B cell (primary cell): ENCODE measurements at regions not wholly inside any gene's neighbourhood (a gene's known extent, or its start where the extent isn't known, plus 50 kb on each side); places are given as distances from the start of the nearest gene placed in this dataset.

Source experiments
- ATAC-seq: fragments of 200-7000 bp; cut with Tn5 transposase; one replicate; pipeline ENCODE4 v1.10.0; 2021; ENCODE audit warnings: low read depth, mild to moderate bottlenecking, moderate number of reproducible peaks, moderate library complexity
- CTCF ChIA-PET: fragments of 350-600 bp; sonication (Branson Sonifier 250); formaldehyde crosslinking; loops from one replicate; lab custom pipeline; 2021; ENCODE audit warnings: antibody characterized with exemption, inconsistent platforms; lab: Charles Lee
- POLR2A ChIA-PET: fragments of 350-600 bp; sonication (Branson Sonifier 250); formaldehyde crosslinking; loops from one replicate; lab custom pipeline; 2021; ENCODE audit warnings: antibody characterized with exemption; lab: Charles Lee
- DNase-seq: peaks from one replicate; pipeline ENCODE4 v3.0.0; 2013
- H2AFZ ChIP-seq: 2 replicates; pipeline ENCODE4 v1.6.1; 2012; ENCODE audit warnings: mild to moderate bottlenecking, low read depth, low read length; ENCODE audit not compliant: insufficient read depth, poor library complexity, severe bottlenecking
- H3K27ac ChIP-seq, 2 donors: 1 replicate in 1 of 2; 2 replicates in 1 of 2; pipeline ENCODE4 v1.5.1; 2012 to 2013; ENCODE audit warnings: low read length in 2 of 2, mild to moderate bottlenecking in 2 of 2, moderate library complexity in 1 of 2
- H3K27me3 ChIP-seq, 4 experiments: fragments of 200-600 bp in 1 of 4; sonication (generic) in 1 of 4; replicated peaks in 1 of 4; 1 replicate in 2 of 4; 2 replicates in 2 of 4; pipeline versions ENCODE4 v1.6.1 to v1.7.0; 2013 to 2016; ENCODE audit warnings: low read length in 3 of 4, mild to moderate bottlenecking in 2 of 4, mixed read lengths in 1 of 4, moderate library complexity in 1 of 4; ENCODE audit not compliant: insufficient read depth in 4 of 4, control insufficient read depth in 3 of 4; ENCODE audit errors: control extremely low read depth in 1 of 4
- H3K36me3 ChIP-seq, 2 experiments: replicated peaks in 1 of 2; 1 replicate in 1 of 2; 2 replicates in 1 of 2; pipeline versions ENCODE4 v1.6.1 to v1.7.1; 2013; ENCODE audit warnings: low read length in 1 of 2; ENCODE audit not compliant: insufficient read depth in 2 of 2, control insufficient read depth in 1 of 2; ENCODE audit errors: control extremely low read depth in 1 of 2, extremely low read depth in 1 of 2
- H3K4me1 ChIP-seq, 2 donors: fragments of 200-600 bp in 1 of 2; sonication (generic) in 1 of 2; 1 replicate in 1 of 2; 2 replicates in 1 of 2; pipeline versions ENCODE4 v1.5.1 to v1.6.1; 2013 to 2017; ENCODE audit warnings: low read length in 2 of 2; ENCODE audit not compliant: control insufficient read depth in 2 of 2, insufficient read depth in 2 of 2
- H3K4me2 ChIP-seq: replicated peaks from 2 replicates; pipeline ENCODE3; 2012; ENCODE audit warnings: mild to moderate bottlenecking, low read depth, low read length; ENCODE audit not compliant: poor library complexity, severe bottlenecking
- H3K4me3 ChIP-seq, 5 experiments: fragments of 200-600 bp in 1 of 5; sonication (generic) in 1 of 5; 1 replicate in 3 of 5; 2 replicates in 2 of 5; pipeline versions ENCODE4 v1.5.1 to v1.7.0; 2011 to 2016; ENCODE audit warnings: low read length in 4 of 5, mild to moderate bottlenecking in 4 of 5, low read depth in 2 of 5, control low read depth in 1 of 5, moderate library complexity in 1 of 5; ENCODE audit not compliant: insufficient read depth in 1 of 5; ENCODE audit errors: control extremely low read depth in 1 of 5, extremely low read depth in 1 of 5
- H3K79me2 ChIP-seq: fragments of 200-600 bp; sonication (generic); one replicate; pipeline ENCODE4 v1.6.0; 2016; ENCODE audit warnings: low read length; ENCODE audit not compliant: control insufficient read depth, insufficient read depth
- H3K9ac ChIP-seq: fragments of 200-600 bp; sonication (generic); 2 replicates; pipeline ENCODE4 v1.6.1; 2017; ENCODE audit warnings: mild to moderate bottlenecking, low read length, moderate library complexity
- H3K9me3 ChIP-seq, 3 donors: one replicate each; pipeline versions ENCODE4 v1.6.1 to v1.7.1; 2013; ENCODE audit warnings: low read length in 2 of 3; ENCODE audit not compliant: control insufficient read depth in 2 of 3, insufficient read depth in 1 of 3; ENCODE audit errors: control extremely low read depth in 1 of 3
- H4K20me1 ChIP-seq: 2 replicates; pipeline ENCODE4 v1.6.0; 2012; ENCODE audit warnings: mild to moderate bottlenecking, low read length; ENCODE audit not compliant: insufficient read depth, control insufficient read depth, poor library complexity, severe bottlenecking
- H3K27ac Mint-ChIP-seq: one replicate; pipeline ENCODE4 v1.8.0; 2021; ENCODE audit warnings: mixed read lengths
- H3K27me3 Mint-ChIP-seq: one replicate; pipeline ENCODE4 v1.8.0; 2021; ENCODE audit warnings: mixed read lengths
- H3K4me1 Mint-ChIP-seq: one replicate; pipeline ENCODE4 v1.8.0; 2021; ENCODE audit warnings: mixed read lengths
- H3K4me3 Mint-ChIP-seq: one replicate; pipeline ENCODE4 v1.8.0; 2021; ENCODE audit warnings: mixed read lengths
- H3K9me3 Mint-ChIP-seq: one replicate; pipeline ENCODE4 v1.8.0; 2022; ENCODE audit warnings: mixed read lengths; ENCODE audit not compliant: insufficient read depth
- EZH2 ChIP-seq: IDR thresholded peaks from 2 replicates; pipeline ENCODE4 v1.6.1; 2012; ENCODE audit warnings: borderline replicate concordance, low read depth, mild to moderate bottlenecking, moderate library complexity, low read length; ENCODE audit not compliant: insufficient read depth, poor library complexity, severe bottlenecking
- WGBS: methylation state at CpG from one replicate; pipeline ENCODE4 v1.1.5; 2013; ENCODE audit warnings: missing lambda C conversion rate; ENCODE audit not compliant: insufficient coverage; 5-methylcytosine and 5-hydroxymethylcytosine counted together
- intact Hi-C: fragments of 100-400 bp; cut with micrococcal nuclease; formaldehyde crosslinking; loops from one replicate; pipeline ENCODE4 v1.10.0; 2022
- TF ChIP-seq, protein P1 (sequence below): fragments of 200-600 bp; IDR thresholded peaks from one replicate; pipeline ENCODE4 v1.8.0; 2022; ENCODE audit warnings: antibody characterized with exemption, mild to moderate bottlenecking

GRCh38 chr18:23330423-23330822 lies 122.7 kb upstream of the RIOK3 start:
- Histone ChIP-seq H3K4me2 (peak overlapping the region; percentile 43), H4K20me1 (no peaks in the 10 kb centered on the region), H3K4me3 (no peak overlapping the region), H3K4me1 (peaks cover 9 to 13% of the 10 kb centered on the region in 2 donors), H3K79me2 (no peaks in the 10 kb centered on the region), H3K27ac (no peak overlapping the region), H3K27me3 (no peaks in the 10 kb centered on the region), H3K9ac (no peak overlapping the region), H3K36me3 (no peaks in the 10 kb centered on the region), H2AFZ (no peak overlapping the region), H3K9me3 (peaks cover 0 to 3% (median 2%) of the 10 kb centered on the region in 3 donors)
- WGBS = 21% methylated on average over 6 of the region's 8 CpGs
- peak; percentile 76 for DNase-seq
- intact Hi-C loops = no loop called here
- peak; percentile 96 for ATAC-seq
- ChIA-PET POLR2A (no interaction called here), CTCF (interaction anchor here (1.0 kb wide), 1 partner anchor 199 kb away, joined by 3 read pairs; no protein-coding TSS in a partner anchor)
- peaks cover 23% of the 10 kb centered on the region for H3K4me1 Mint-ChIP-seq
- H3K9me3 Mint-ChIP-seq = peaks cover 3% of the 10 kb centered on the region
- peak overlapping the region; percentile 73 for H3K4me3 Mint-ChIP-seq
- no peaks in the 10 kb centered on the region for H3K27me3 Mint-ChIP-seq
- H3K27ac Mint-ChIP-seq = no peak overlapping the region
- TF ChIP-seq, protein P1, sequence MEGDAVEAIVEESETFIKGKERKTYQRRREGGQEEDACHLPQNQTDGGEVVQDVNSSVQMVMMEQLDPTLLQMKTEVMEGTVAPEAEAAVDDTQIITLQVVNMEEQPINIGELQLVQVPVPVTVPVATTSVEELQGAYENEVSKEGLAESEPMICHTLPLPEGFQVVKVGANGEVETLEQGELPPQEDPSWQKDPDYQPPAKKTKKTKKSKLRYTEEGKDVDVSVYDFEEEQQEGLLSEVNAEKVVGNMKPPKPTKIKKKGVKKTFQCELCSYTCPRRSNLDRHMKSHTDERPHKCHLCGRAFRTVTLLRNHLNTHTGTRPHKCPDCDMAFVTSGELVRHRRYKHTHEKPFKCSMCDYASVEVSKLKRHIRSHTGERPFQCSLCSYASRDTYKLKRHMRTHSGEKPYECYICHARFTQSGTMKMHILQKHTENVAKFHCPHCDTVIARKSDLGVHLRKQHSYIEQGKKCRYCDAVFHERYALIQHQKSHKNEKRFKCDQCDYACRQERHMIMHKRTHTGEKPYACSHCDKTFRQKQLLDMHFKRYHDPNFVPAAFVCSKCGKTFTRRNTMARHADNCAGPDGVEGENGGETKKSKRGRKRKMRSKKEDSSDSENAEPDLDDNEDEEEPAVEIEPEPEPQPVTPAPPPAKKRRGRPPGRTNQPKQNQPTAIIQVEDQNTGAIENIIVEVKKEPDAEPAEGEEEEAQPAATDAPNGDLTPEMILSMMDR = no peak
- no peak for TF ChIP-seq EZH2

- Histone ChIP-seq H3K27ac (no peak overlapping the region), H3K27me3 (no peaks in the 10 kb centered on the region), H3K4me2 (peak overlapping the region; percentile 43), H3K9me3 (peaks cover 0 to 3% (median 2%) of the 10 kb centered on the region in 3 donors), H3K4me1 (peaks cover 9 to 13% of the 10 kb centered on the region in 2 donors), H3K36me3 (peaks cover 0 to 2% of the 10 kb centered on the region in 2 experiments), H2AFZ (no peak overlapping the region), H3K9ac (no peak overlapping the region), H3K4me3 (no peak overlapping the region), H3K79me2 (no peaks in the 10 kb centered on the region), H4K20me1 (no peaks in the 10 kb centered on the region)
- H3K9me3 Mint-ChIP-seq = peaks cover 3% of the 10 kb centered on the region
- no peak for DNase-seq
- H3K27me3 Mint-ChIP-seq = no peaks in the 10 kb centered on the region
- intact Hi-C loops = no loop called here
- WGBS = 96% methylated on average over 19 of the region's 22 CpGs
- peaks cover 23% of the 10 kb centered on the region for H3K4me1 Mint-ChIP-seq
- TF ChIP-seq EZH2 = no peak
- TF ChIP-seq, protein P1 = no peak
- no peak overlapping the region for H3K27ac Mint-ChIP-seq
- ChIA-PET CTCF (interaction anchor here (1.0 to 1.1 kb wide), 2 partner anchors 107 to 200 kb away, joined by 3 read pairs; no protein-coding TSS in a partner anchor), POLR2A (interaction anchor here (0.5 to 0.6 kb wide), 2 partner anchors 9 to 21 kb away, joined by 3 to 6 read pairs; no protein-coding TSS in a partner anchor)
- H3K4me3 Mint-ChIP-seq = no peak overlapping the region
- ATAC-seq = no peak
Observed at GRCh38 chr18:23331091-23331920, 121.8 kb upstream of the RIOK3 start.
